ENCODE measurements at regions not wholly inside any gene's neighbourhood (a gene's known extent, or its start where the extent isn't known, plus 50 kb on each side); places are given as distances from the start of the nearest gene placed in this dataset.

DNA sequence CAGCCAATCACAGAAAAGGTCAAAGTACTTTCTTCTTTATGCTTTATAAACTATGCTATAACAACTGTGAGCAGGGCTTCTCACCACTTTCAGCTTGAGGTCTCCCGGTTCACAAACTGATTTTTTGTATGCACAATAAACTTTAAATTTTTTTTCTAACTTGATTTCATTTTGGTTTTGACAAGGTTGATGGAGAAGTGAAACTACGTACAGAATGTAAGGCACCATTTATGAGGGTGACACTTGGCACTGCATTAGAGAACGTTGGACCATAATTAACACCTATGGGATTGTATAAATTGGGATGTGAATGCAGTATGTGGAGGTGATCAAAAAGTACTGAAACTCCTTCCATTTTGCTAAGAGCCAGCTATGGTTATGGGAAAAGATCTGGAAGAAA lies 857.9 kb upstream of the HTR2C start:
- Histone ChIP-seq H3K27ac (no peak overlapping the region), H3K4me3 (no peak overlapping the region), H3K36me3 (no peaks in the 10 kb centered on the region), H3K27me3 (no peaks in the 10 kb centered on the region), H3K4me1 (no peaks in the 10 kb centered on the region), H3K9me3 (no peaks in the 10 kb centered on the region)
- no peak for DNase-seq
- intact Hi-C loops (cut with DNase I): no loop called here
- WGBS (ENCODE audit: insufficient coverage, low coverage, low lambda C conversion rate, missing lambda C conversion rate): 50% methylated on average over 3 of the region's 3 CpGs
- no peak for ATAC-seq
- no peak for TF ChIP-seq POLR2A (IDR thresholded peaks at IDR 0.05)
- TF ChIP-seq, protein P1, sequence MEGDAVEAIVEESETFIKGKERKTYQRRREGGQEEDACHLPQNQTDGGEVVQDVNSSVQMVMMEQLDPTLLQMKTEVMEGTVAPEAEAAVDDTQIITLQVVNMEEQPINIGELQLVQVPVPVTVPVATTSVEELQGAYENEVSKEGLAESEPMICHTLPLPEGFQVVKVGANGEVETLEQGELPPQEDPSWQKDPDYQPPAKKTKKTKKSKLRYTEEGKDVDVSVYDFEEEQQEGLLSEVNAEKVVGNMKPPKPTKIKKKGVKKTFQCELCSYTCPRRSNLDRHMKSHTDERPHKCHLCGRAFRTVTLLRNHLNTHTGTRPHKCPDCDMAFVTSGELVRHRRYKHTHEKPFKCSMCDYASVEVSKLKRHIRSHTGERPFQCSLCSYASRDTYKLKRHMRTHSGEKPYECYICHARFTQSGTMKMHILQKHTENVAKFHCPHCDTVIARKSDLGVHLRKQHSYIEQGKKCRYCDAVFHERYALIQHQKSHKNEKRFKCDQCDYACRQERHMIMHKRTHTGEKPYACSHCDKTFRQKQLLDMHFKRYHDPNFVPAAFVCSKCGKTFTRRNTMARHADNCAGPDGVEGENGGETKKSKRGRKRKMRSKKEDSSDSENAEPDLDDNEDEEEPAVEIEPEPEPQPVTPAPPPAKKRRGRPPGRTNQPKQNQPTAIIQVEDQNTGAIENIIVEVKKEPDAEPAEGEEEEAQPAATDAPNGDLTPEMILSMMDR (IDR thresholded peaks at IDR 0.05): no peak

- ATAC-seq: no peak
- DNase-seq: no peak
- no CpG with 5 or more reads among the region's 3 CpGs for WGBS (ENCODE audit: insufficient coverage, low coverage, low lambda C conversion rate, missing lambda C conversion rate)
- no peak overlapping the region for H3K27ac ChIP-seq
- TF ChIP-seq POLR2A (IDR thresholded peaks at IDR 0.05): no peak
- TF ChIP-seq, protein P1 (IDR thresholded peaks at IDR 0.05): no peak
- H3K27me3 ChIP-seq: no peaks in the 10 kb centered on the region
- H3K9me3 ChIP-seq: no peaks in the 10 kb centered on the region
- no peaks in the 10 kb centered on the region for H3K4me1 ChIP-seq
- intact Hi-C loops (cut with DNase I): no loop called here
- H3K4me3 ChIP-seq: no peak overlapping the region
- H3K36me3 ChIP-seq: no peaks in the 10 kb centered on the region
Observed at GRCh38 chrX:113699939-113700338, 859.3 kb upstream of the AMOT start.

- no peaks in the 10 kb centered on the region for H3K36me3 ChIP-seq
- ATAC-seq (no peak), DNase-seq (no peak)
- TF ChIP-seq, protein P1 (IDR thresholded peaks at IDR 0.05): no peak
- TF ChIP-seq POLR2A (IDR thresholded peaks at IDR 0.05): no peak
- no peaks in the 10 kb centered on the region for H3K9me3 ChIP-seq
- H3K4me3 ChIP-seq: no peak overlapping the region
- intact Hi-C loops (cut with DNase I): no loop called here
- 39% methylated on average over 1 of the region's 1 CpG for WGBS (ENCODE audit: insufficient coverage, low coverage, low lambda C conversion rate, missing lambda C conversion rate)
- H3K4me1 ChIP-seq: no peaks in the 10 kb centered on the region
- peaks cover 0 to 3% of the 10 kb centered on the region in 2 donors for H3K27me3 ChIP-seq
- no peak overlapping the region for H3K27ac ChIP-seq
Observed at GRCh38 chrX:113675278-113675677, 834.6 kb upstream of the AMOT start.

GRCh38 chrX:113651306-113651705 lies 810.7 kb upstream of the AMOT start:
- Histone ChIP-seq H3K27me3 (peaks cover 0 to 9% of the 10 kb centered on the region in 2 donors), H3K4me1 (no peaks in the 10 kb centered on the region), H3K36me3 (no peaks in the 10 kb centered on the region), H3K9me3 (no peaks in the 10 kb centered on the region), H3K4me3 (no peak overlapping the region), H3K27ac (no peak overlapping the region)
- no peak for ATAC-seq
- intact Hi-C loops (cut with DNase I): no loop called here
- no peak for DNase-seq
- TF ChIP-seq POLR2A (IDR thresholded peaks at IDR 0.05): no peak
- TF ChIP-seq, protein P1 (IDR thresholded peaks at IDR 0.05): no peak
- 55% methylated on average over 2 of the region's 2 CpGs for WGBS (ENCODE audit: insufficient coverage, low coverage, low lambda C conversion rate, missing lambda C conversion rate)

DNA sequence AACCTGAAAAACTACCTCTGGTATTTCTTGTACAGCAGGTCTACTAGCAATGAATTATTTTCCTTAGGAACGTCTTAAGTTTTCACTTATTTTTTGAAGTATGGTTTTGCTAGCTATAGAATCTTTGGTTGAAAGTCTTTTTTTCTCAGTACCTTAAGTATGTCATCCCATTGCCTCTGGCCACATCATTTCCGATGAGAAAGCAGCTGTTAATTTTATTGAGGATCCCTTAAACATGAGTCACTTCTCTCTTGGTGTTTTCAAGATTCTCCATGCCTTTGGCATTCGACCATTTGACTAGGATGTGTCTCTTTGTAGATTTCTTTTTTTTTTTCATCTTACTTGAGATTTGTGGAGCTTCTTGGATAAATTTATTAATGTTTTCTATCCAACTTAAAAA lies 803.8 kb upstream of the AMOT start:
- no peak for DNase-seq
- Histone ChIP-seq H3K27me3 (peaks cover 0 to 5% of the 10 kb centered on the region in 2 donors), H3K9me3 (no peaks in the 10 kb centered on the region), H3K36me3 (no peaks in the 10 kb centered on the region), H3K27ac (no peak overlapping the region), H3K4me3 (no peak overlapping the region), H3K4me1 (no peaks in the 10 kb centered on the region)
- no peak for ATAC-seq
- intact Hi-C loops (cut with DNase I): no loop called here
- WGBS (ENCODE audit: insufficient coverage, low coverage, low lambda C conversion rate, missing lambda C conversion rate): 24% methylated on average over 3 of the region's 3 CpGs
- TF ChIP-seq POLR2A (IDR thresholded peaks at IDR 0.05): no peak
- TF ChIP-seq, protein P1 (IDR thresholded peaks at IDR 0.05): no peak

Data from right lobe of liver (tissue), 6 donors.